TTC549 (cell line): ENCODE measurements at regions not wholly inside any gene's neighbourhood (a gene's known extent, or its start where the extent isn't known, plus 50 kb on each side); places are given as distances from the start of the nearest gene placed in this dataset.
"Not testable (repeated sequence)": the region's sequence is repeated elsewhere in the genome, so short reads cannot be mapped to it uniquely, and the experiment has no call there.

Source experiments
- FAIRE-seq: peaks from 2 replicates; lab custom pipeline; 2012; peaks lifted over from hg19 to GRCh38; lab: Jason Lieb, UNC

- FAIRE-seq, result no peak
These were observed 92.6 kb downstream of the ZNF281 start for GRCh38 chr1:200317236-200317635.

DNA sequence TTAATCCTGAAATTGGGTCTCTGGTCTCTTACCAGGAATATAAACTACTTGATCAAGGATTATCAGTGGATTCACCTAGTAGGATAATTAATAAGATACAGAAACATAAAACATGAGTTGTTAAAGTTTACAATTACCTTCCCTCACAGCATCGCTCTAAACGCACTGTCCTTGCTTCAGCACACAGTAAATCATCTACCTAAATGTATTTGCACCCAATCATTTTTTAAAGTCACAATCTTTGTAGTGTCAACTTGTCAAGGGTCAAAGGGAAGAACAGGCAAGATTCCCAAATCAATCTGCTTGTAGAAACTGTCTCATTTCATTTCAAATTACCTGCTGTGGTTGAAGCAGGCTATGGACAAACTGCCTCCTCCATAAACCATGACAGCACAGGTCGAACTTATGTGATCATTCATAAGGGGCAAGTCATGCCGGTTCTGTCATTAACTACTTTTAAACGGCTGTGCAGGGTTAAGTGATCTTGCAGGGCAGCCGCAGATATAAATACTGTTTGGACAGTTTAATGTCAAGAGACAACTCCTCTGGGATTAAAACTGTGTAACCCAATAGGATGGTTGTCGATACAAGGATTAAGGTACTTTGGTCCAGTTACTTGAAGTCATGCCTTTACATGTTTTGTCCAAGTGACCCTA is 93.6 kb downstream of the ZNF281 start:
- FAIRE-seq, result no peak

DNA sequence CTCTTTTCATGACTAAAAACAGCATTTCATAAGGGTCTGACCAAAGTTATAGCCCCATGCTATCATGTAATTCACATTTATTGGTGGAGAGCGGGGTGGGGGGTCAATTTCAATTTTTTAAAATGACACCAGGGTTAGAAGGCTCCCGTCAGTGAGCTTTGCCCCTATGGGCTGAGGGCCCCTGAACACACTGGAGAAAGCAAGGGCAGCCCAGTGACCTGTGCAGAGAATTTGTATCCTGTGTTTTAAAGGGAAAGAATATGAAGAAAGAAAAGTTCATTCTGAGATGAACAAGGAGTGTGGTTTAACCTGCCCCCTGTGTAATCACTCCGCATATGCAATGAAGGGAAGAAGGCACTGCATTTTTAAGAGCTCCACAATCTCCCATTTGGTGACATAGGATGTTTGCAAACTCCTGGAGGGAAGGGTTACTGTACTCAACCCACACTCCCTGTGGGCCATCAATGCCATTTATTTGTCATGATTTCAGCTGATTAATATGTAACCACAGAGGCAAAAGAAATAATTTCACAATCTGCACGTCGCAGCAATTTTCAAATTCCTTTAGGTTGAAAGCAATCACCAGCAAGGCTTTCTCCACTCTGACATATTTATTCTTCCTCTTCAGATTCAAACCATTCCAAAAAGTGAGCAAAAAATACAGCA is 95.6 kb downstream of the ZNF281 start:
- FAIRE-seq, result no peak

GRCh38 chr1:200311256-200311655 is 98.6 kb downstream of the ZNF281 start:
- FAIRE-seq, result no peak

DNA sequence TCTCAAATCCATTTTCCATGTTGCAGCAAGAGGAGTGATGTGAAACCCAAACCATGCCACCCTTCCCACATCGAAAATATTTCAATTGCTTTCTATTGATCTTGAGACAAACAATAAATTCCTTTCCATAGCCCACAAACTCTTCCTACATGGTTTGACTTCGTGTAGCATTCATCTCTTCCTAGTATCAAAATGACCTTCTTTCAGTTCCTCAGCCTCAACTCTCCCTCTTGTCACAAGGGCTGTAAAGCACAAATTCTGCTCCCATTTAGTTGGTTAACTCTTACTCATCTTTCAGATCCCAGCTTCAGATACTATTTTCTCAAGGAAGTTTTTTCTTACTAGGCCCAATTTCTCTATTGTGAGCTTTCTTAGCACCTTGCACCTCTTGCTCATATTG is 99.0 kb downstream of the ZNF281 start:
- FAIRE-seq, result no peak

DNA sequence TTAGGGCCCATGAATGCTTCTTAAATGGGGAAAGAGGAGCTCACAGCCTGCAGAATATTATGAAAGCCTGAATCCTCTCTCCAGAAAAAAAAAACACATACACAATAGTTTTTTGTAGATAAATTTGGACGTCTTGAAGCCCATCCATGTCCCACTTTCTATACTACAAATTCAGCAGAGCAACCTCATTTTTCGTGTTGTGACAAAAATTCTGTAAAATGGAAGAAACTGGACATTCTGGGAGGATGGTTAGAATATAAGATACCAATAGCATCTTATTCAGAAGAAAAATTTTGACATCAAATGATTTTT is 102.1 kb downstream of the ZNF281 start:
- no peak for FAIRE-seq

- peak; percentile 78 for FAIRE-seq
These were observed 102.7 kb downstream of the ZNF281 start for GRCh38 chr1:200306944-200307754.

GRCh38 chr1:200305806-200306205 is 104.0 kb downstream of the ZNF281 start:
- no peak for FAIRE-seq

DNA sequence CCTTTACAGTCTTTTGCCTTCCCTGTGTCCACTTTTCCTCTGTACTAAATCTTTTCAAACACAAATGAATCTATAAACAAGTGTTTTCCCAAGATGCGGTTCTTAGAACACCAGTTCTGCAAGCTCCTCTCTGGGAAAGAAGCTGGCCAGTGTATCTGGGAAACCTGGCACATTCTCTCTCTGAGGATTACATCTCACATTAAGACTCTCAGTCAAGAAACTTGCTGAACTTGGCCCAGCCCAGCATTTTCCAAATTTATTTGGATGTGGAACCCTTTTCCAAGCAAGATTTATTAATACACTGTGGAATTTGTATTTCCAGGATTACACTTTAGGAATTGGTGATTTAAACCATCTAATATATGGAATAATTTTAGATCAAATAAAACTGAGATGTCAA is 105.7 kb downstream of the ZNF281 start:
- no peak for FAIRE-seq

DNA sequence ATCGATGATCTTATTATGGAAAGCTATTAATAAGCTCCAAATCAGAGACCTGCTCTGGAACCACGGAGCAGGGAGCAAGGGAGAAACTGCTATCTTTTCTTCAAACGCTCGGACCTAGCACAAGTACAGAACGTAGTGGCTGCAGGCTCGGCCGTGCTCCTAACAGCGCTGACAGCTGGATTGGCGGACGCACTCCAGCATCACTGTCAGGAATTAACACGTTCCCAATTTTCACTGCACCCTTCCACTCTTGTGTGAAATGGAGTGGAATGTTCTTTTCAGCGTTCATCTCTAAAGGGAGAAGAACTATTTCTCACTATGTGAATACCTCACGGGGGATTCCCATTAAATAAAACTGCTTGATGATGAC is 106.9 kb downstream of the ZNF281 start:
- FAIRE-seq, result no peak

DNA sequence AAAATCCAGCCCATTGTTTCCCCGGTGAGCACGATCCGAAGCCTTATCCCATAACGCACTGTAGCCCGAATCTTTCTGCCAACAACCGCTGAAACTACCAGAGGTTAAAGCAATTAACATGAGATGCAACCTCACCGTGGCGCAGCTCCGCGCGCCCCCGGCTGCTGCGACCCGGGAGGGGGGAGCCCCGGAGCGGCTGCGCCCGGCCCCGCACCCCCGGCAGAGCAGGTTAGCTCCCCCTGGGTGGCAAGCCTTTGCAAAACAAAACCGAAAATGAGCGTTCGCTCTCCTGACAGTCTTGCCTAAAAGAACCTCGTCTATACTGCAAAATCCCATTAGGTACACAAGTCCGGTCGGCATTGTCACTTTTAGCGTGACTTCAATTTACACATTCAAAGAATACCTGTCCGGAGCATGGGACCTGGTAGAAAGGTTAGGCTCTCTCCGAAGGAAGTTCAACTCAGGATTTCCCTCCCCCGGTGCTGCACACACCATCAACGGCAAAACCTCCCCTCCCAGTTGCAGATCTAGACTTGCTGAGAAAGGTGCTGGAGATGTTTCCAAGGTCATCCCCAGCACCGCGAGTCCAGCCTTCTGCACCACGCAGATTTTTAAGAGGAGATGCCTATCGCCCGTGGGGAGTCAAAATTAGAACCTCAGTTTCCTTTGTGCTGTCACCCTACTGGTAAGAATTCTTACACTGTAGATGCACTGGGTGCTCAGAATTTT is 107.5 kb downstream of the ZNF281 start:
- FAIRE-seq, result no peak

GRCh38 chr1:200301152-200301551 is 108.7 kb downstream of the ZNF281 start:
- no peak for FAIRE-seq

- no peak for FAIRE-seq
These were observed 110.3 kb downstream of the ZNF281 start for GRCh38 chr1:200299571-200299970.

- FAIRE-seq, result no peak
These were observed 111.6 kb downstream of the ZNF281 start for GRCh38 chr1:200298242-200298641.

- FAIRE-seq, result no peak
These were observed 113.7 kb downstream of the ZNF281 start for GRCh38 chr1:200296091-200296661.

GRCh38 chr1:200294241-200294640 is 115.6 kb downstream of the ZNF281 start:
- no peak for FAIRE-seq

GRCh38 chr1:200292699-200293098 is 117.1 kb downstream of the ZNF281 start:
- FAIRE-seq, result no peak

- no peak for FAIRE-seq
These were observed 118.7 kb downstream of the ZNF281 start for GRCh38 chr1:200291106-200291505.

DNA sequence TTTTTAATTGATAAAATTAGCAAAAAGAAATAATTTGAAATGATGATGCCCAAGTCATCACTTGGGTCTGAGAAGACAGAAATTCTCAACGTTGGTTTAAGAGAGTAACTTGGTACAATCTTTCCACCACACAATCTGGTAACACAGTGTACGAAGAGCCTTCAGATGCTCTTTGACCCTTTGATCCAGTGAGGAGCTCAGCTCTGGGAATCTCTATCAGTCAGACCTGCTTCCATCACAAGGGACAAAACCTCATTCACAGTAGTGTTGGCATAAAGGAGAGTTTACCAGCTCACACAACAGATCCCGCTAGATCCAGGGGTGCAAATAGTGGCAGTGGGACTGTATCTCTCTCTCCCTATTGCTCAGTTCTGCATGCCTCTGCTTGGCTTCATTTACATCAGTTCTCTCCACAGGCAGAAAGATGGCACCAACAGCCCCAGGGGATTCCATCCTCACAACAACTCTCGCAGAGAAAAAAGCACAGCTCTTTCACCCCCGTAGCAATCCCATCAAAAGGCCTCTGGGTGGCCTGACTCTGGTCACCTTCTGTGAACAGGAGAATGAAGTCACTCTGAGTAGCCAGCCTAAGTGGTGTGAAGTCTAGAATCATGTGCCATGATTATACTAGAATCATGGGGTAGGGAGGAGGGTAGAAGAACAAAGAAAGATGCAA is 119.7 kb downstream of the ZNF281 start:
- FAIRE-seq, result no peak

DNA sequence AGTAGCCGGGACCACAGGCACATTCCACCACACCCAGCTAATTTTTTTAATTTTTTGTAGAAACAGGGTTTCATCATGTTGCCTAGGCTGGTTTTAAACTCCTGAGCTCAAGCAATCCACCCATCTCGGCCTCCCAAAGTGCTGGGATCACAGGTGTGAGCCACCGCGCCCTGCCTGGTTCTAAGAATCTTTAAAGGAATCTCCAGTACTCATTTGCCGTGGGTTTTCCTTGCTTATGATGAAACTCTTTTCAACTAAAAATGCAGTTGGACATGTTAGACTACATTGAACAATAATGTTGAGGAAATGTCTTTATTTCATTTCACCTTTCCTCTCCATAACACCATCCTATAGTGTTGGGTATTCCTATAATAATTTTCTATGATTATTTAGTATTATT is 121.6 kb downstream of the ZNF281 start:
- FAIRE-seq, result no peak

DNA sequence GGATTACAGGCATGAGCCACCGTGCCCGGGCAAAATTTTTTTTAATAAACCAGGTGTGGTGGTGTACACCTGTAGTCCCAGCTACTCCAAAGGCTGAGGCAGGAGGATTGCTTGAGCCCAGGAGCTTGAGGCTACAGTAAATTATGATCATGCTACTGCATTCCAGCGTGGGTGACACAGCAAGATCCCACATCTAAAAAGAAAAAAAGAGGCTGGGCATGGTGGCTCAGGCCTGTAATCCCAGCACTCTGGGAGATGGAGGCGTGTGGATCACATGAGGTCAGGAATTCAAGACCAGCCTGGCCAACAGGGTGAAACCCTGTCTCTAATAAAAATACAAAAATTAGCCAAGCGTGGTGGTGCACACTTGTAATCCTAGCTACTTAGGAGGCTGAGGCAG is 125.6 kb downstream of the ZNF281 start:
- FAIRE-seq, result not testable (repeated sequence)

GRCh38 chr1:200282497-200283122 is 127.2 kb downstream of the ZNF281 start:
- no peak for FAIRE-seq
